ENCODE measurements at regions not wholly inside any gene's neighbourhood (a gene's known extent, or its start where the extent isn't known, plus 50 kb on each side); places are given as distances from the start of the nearest gene placed in this dataset.

GRCh38 chr16:62831235-62831850, 795.1 kb upstream of the CDH8 start:
- no peaks in the 10 kb centered on the region for H3K36me3 Mint-ChIP-seq (ENCODE audit: unreplicated experiment)
- TF ChIP-seq, protein P1, sequence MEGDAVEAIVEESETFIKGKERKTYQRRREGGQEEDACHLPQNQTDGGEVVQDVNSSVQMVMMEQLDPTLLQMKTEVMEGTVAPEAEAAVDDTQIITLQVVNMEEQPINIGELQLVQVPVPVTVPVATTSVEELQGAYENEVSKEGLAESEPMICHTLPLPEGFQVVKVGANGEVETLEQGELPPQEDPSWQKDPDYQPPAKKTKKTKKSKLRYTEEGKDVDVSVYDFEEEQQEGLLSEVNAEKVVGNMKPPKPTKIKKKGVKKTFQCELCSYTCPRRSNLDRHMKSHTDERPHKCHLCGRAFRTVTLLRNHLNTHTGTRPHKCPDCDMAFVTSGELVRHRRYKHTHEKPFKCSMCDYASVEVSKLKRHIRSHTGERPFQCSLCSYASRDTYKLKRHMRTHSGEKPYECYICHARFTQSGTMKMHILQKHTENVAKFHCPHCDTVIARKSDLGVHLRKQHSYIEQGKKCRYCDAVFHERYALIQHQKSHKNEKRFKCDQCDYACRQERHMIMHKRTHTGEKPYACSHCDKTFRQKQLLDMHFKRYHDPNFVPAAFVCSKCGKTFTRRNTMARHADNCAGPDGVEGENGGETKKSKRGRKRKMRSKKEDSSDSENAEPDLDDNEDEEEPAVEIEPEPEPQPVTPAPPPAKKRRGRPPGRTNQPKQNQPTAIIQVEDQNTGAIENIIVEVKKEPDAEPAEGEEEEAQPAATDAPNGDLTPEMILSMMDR (IDR thresholded peaks at IDR 0.05): no peak
- H3K4me3 Mint-ChIP-seq (ENCODE audit: unreplicated experiment): no peak overlapping the region
- no peak for DNase-seq (ENCODE audit: extremely low spot score, unreplicated experiment)
- H3K27me3 Mint-ChIP-seq (ENCODE audit: unreplicated experiment): no peaks in the 10 kb centered on the region
- H3K4me1 Mint-ChIP-seq (ENCODE audit: unreplicated experiment): no peaks in the 10 kb centered on the region
- H3K9me3 Mint-ChIP-seq (ENCODE audit: unreplicated experiment): peaks cover 20% of the 10 kb centered on the region
- H3K27ac Mint-ChIP-seq (ENCODE audit: unreplicated experiment): no peak overlapping the region

- no peaks in the 10 kb centered on the region for H3K36me3 Mint-ChIP-seq (ENCODE audit: unreplicated experiment)
- peaks cover 24% of the 10 kb centered on the region for H3K9me3 Mint-ChIP-seq (ENCODE audit: unreplicated experiment)
- no peaks in the 10 kb centered on the region for H3K4me1 Mint-ChIP-seq (ENCODE audit: unreplicated experiment)
- no peak overlapping the region for H3K4me3 Mint-ChIP-seq (ENCODE audit: unreplicated experiment)
- no peak for DNase-seq (ENCODE audit: extremely low spot score, unreplicated experiment)
- H3K27ac Mint-ChIP-seq (ENCODE audit: unreplicated experiment): no peak overlapping the region
- no peaks in the 10 kb centered on the region for H3K27me3 Mint-ChIP-seq (ENCODE audit: unreplicated experiment)
- TF ChIP-seq, protein P1 (IDR thresholded peaks at IDR 0.05): no peak
These were observed 793.4 kb upstream of the CDH8 start for GRCh38 chr16:62829607-62830006.

- H3K27me3 Mint-ChIP-seq (ENCODE audit: unreplicated experiment): no peaks in the 10 kb centered on the region
- no peaks in the 10 kb centered on the region for H3K4me1 Mint-ChIP-seq (ENCODE audit: unreplicated experiment)
- no peak for DNase-seq (ENCODE audit: extremely low spot score, unreplicated experiment)
- no peaks in the 10 kb centered on the region for H3K36me3 Mint-ChIP-seq (ENCODE audit: unreplicated experiment)
- H3K27ac Mint-ChIP-seq (ENCODE audit: unreplicated experiment): no peak overlapping the region
- H3K4me3 Mint-ChIP-seq (ENCODE audit: unreplicated experiment): no peak overlapping the region
- H3K9me3 Mint-ChIP-seq (ENCODE audit: unreplicated experiment): peaks cover 22% of the 10 kb centered on the region
- TF ChIP-seq, protein P1 (IDR thresholded peaks at IDR 0.05): no peak
These were observed 792.8 kb upstream of the CDH8 start for GRCh38 chr16:62829084-62829483.

DNA sequence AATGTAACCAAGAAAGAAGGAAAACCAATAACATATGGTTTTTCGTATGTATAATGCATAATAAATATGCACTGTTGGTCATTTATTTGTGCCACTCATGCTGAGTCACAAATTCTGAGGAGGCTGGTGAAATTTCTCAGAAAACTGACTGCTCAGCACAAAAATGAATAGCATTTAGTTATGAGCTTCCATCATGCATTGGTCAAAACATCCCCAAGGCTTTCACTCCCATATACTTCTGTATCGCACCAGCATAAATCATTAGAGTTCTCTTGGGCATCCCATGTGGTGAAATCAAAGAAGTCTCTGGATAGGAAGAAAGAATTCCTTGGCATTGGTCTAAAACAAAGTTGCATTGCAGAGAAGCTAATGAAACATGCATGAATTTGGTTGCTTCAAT, 785.6 kb upstream of the CDH8 start:
- Mint-ChIP-seq H3K9me3 (ENCODE audit: unreplicated experiment) (peaks cover 32% of the 10 kb centered on the region), H3K27ac (ENCODE audit: unreplicated experiment) (no peak overlapping the region), H3K4me1 (ENCODE audit: unreplicated experiment) (no peaks in the 10 kb centered on the region), H3K36me3 (ENCODE audit: unreplicated experiment) (no peaks in the 10 kb centered on the region), H3K4me3 (ENCODE audit: unreplicated experiment) (no peak overlapping the region), H3K27me3 (ENCODE audit: unreplicated experiment) (no peaks in the 10 kb centered on the region)
- no peak for DNase-seq (ENCODE audit: extremely low spot score, unreplicated experiment)
- TF ChIP-seq, protein P1 (IDR thresholded peaks at IDR 0.05): no peak

DNA sequence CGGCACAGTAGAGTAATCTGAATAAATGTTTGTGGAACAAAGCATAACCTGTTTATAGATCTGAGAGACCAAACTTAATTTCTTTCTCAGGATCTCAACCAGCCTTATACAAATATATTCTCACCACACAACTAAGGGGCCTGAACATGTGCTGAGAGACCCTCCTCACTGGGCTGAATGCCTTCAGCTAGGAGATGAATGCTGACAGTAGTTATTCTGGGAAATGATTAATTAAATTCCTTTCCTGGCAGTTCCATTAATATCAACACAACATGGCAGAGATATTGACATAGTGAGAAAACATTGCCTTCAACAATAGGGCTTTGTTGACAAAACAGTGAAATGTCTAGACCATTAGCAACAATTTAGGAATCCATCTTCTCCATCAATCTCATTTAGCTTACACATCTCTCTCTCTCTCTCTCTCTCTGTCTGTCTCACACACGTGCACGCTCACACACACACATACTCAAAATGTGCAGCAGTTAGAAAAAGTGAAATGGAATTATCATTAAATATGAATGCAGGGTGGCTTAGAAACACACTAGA, 780.8 kb upstream of the CDH8 start:
- no peak for DNase-seq (ENCODE audit: extremely low spot score, unreplicated experiment)
- peaks cover 24% of the 10 kb centered on the region for H3K9me3 Mint-ChIP-seq (ENCODE audit: unreplicated experiment)

More for the DNA sequence above, 780.8 kb upstream of the CDH8 start:
- H3K36me3 Mint-ChIP-seq (ENCODE audit: unreplicated experiment): no peaks in the 10 kb centered on the region
- TF ChIP-seq, protein P1 (IDR thresholded peaks at IDR 0.05): no peak
- no peak overlapping the region for H3K27ac Mint-ChIP-seq (ENCODE audit: unreplicated experiment)
- no peaks in the 10 kb centered on the region for H3K4me1 Mint-ChIP-seq (ENCODE audit: unreplicated experiment)
- H3K27me3 Mint-ChIP-seq (ENCODE audit: unreplicated experiment): no peaks in the 10 kb centered on the region
- no peak overlapping the region for H3K4me3 Mint-ChIP-seq (ENCODE audit: unreplicated experiment)
